NT2/D1 (cell line): ENCODE measurements at regions not wholly inside any gene's neighbourhood (a gene's known extent, or its start where the extent isn't known, plus 50 kb on each side); places are given as distances from the start of the nearest gene placed in this dataset.

ENCODE experiments used
- DNase-seq: peaks from one replicate; pipeline ENCODE4 v3.0.0-alpha.2; 2011; ENCODE audit warnings: low read depth, low spot score
- H3K27me3 ChIP-seq: 2 replicates; pipeline ENCODE4 v1.6.0; 2011; ENCODE audit warnings: mild to moderate bottlenecking; ENCODE audit not compliant: insufficient read length, insufficient read depth
- H3K36me3 ChIP-seq: 2 replicates; pipeline ENCODE4 v1.6.1; 2011; ENCODE audit warnings: mild to moderate bottlenecking, low read length, mixed read lengths; ENCODE audit not compliant: insufficient read depth, insufficient read length
- H3K4me1 ChIP-seq: 2 replicates; pipeline ENCODE4 v1.5.1; 2011; ENCODE audit not compliant: insufficient read depth, insufficient read length
- H3K4me3 ChIP-seq: 2 replicates; pipeline ENCODE4 v1.5.1; 2011; ENCODE audit warnings: low read depth; ENCODE audit not compliant: insufficient read length
- H3K9ac ChIP-seq: 2 replicates; pipeline ENCODE4 v1.6.0; 2011; ENCODE audit warnings: low read depth; ENCODE audit not compliant: insufficient read length
- H3K9me3 ChIP-seq: 2 replicates; pipeline ENCODE4 v1.5.1; 2011; ENCODE audit warnings: mild to moderate bottlenecking, low read length; ENCODE audit not compliant: insufficient read depth
- SUZ12 ChIP-seq: IDR thresholded peaks from 2 replicates; pipeline ENCODE4 v1.6.1; 2011; ENCODE audit not compliant: insufficient read length, insufficient read depth; ENCODE audit errors: extremely low read depth
- YY1 ChIP-seq: IDR thresholded peaks from 2 replicates; pipeline ENCODE4 v1.6.1; 2011; ENCODE audit not compliant: insufficient read length, insufficient read depth
- ZNF274 ChIP-seq: IDR thresholded peaks from 2 replicates; pipeline ENCODE4 v1.6.1; 2011; ENCODE audit warnings: mild to moderate bottlenecking, low read depth, low read length

- Histone ChIP-seq H3K4me3 (no peak overlapping the region), H3K9me3 (no peaks in the 10 kb centered on the region), H3K4me1 (no peaks in the 10 kb centered on the region), H3K36me3 (no peaks in the 10 kb centered on the region), H3K27me3 (no peaks in the 10 kb centered on the region), H3K9ac (no peak overlapping the region)
- no peak for DNase-seq
- no peak for TF ChIP-seq SUZ12
- TF ChIP-seq ZNF274, result no peak
- TF ChIP-seq YY1, result no peak
These were observed 253.3 kb downstream of the KLF6 start for GRCh38 chr10:3531670-3532069.

- no peaks in the 10 kb centered on the region for H3K9me3 ChIP-seq
- no peaks in the 10 kb centered on the region for H3K36me3 ChIP-seq
- no peak overlapping the region for H3K9ac ChIP-seq
- no peak for DNase-seq
- no peaks in the 10 kb centered on the region for H3K27me3 ChIP-seq
- H3K4me3 ChIP-seq, result no peak overlapping the region
- TF ChIP-seq SUZ12 (no peak), ZNF274 (no peak), YY1 (no peak)
- no peaks in the 10 kb centered on the region for H3K4me1 ChIP-seq
These were observed 254.0 kb downstream of the KLF6 start for GRCh38 chr10:3530783-3531645.

DNA sequence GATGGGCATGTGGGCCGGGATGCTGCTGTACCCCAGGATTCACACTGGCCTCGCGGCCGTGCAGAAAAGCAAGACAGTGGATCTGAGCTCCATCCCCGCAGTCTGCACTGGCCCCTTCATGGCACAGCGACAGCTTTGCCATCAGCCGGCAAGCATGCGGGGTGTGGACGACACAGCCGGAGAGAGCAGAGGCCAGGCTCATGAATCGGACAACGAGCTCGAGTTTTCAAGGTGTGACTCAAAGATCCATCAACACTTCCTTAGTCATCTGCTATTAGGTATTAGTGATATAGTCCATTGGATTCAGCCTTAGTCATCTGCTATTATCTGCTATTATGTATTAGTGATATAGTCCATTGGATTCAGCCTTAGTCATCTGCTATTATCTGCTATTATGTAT lies 254.7 kb downstream of the KLF6 start:
- Histone ChIP-seq H3K4me3 (no peak overlapping the region), H3K9ac (no peak overlapping the region), H3K36me3 (no peaks in the 10 kb centered on the region), H3K27me3 (no peaks in the 10 kb centered on the region), H3K9me3 (no peaks in the 10 kb centered on the region), H3K4me1 (no peaks in the 10 kb centered on the region)
- no peak for TF ChIP-seq YY1
- no peak for TF ChIP-seq ZNF274
- TF ChIP-seq SUZ12, result no peak
- no peak for DNase-seq

DNA sequence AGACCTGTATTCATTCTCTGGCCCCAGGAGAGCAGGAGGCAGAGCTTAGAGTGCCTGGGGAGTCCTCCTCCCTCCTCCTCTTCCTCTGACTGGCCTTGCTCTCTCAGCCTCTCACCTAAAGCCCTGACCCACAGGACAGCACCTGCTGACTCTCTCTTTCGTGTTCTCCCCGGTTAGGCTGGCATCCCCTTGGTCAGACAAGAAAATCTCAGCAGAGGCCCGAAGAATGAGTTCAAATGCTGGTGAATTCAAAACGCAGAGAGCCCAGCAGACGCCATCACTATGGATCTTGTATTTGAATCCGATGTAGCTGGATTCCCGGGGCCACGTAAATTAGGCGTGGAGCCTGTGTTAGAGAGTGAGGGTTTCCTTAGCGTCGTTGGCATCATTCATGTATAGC lies 255.3 kb downstream of the KLF6 start:
- no peaks in the 10 kb centered on the region for H3K9me3 ChIP-seq
- no peaks in the 10 kb centered on the region for H3K36me3 ChIP-seq
- no peak overlapping the region for H3K4me3 ChIP-seq
- no peak for TF ChIP-seq ZNF274
- TF ChIP-seq SUZ12, result no peak
- H3K27me3 ChIP-seq, result no peaks in the 10 kb centered on the region
- no peak for DNase-seq
- no peaks in the 10 kb centered on the region for H3K4me1 ChIP-seq
- H3K9ac ChIP-seq, result no peak overlapping the region

DNA sequence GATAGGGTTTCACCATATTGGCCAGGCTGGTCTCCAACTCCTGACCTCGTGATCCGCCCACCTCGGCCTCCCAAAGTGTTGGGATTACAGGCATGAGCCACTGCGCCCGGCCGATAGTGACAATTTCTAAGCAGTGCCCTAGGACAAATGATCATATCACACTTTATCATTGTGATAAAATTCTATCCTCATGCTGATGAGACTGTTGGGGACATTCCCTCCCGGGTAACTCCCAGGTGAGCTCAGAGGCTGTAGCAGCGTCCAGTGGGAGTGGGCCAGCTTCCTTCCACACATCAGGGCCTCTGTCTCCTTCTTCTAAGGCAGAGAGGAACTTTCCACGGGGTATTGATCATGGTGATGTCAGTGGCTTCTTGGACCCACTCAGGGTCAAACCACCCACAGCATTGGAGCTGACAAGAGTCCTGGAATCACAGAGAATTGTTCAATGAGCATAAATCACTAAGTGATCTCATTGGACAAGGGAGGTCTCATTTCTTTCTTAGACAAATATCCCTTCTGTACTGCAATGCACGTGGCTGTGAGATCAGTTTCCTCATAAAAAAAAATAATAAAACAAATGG lies 256.1 kb downstream of the KLF6 start:
- H3K4me1 ChIP-seq, result no peaks in the 10 kb centered on the region
- DNase-seq, result no peak
- H3K27me3 ChIP-seq, result no peaks in the 10 kb centered on the region
- no peak overlapping the region for H3K4me3 ChIP-seq
- no peaks in the 10 kb centered on the region for H3K9me3 ChIP-seq
- no peak for TF ChIP-seq ZNF274
- H3K9ac ChIP-seq, result no peak overlapping the region
- H3K36me3 ChIP-seq, result no peaks in the 10 kb centered on the region

DNA sequence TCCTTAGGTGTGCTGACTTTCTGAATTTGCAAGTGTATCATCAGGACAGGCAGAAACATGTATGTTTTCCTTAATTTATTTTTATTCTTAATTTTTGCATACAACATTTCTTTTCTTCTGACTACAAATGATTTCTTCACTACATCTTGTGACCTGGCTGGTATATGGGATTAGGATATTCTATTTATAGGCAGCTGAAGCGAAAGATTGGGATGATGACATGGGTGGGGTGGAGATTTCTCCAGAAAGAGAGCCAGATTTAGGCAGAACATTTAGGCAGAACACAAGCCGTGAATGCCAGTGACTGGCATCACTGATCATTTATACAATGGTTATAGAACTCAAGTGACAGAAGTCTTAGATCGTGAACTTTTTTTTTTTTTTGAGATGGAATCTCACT lies 256.7 kb downstream of the KLF6 start:
- no peak overlapping the region for H3K4me3 ChIP-seq

GRCh38 chr10:3527869-3528268 lies 257.1 kb downstream of the KLF6 start:
- DNase-seq, result no peak
- Histone ChIP-seq H3K27me3 (no peaks in the 10 kb centered on the region), H3K9ac (no peak overlapping the region), H3K4me1 (no peaks in the 10 kb centered on the region), H3K4me3 (no peak overlapping the region), H3K36me3 (no peaks in the 10 kb centered on the region), H3K9me3 (no peaks in the 10 kb centered on the region)
- TF ChIP-seq YY1 (no peak), SUZ12 (no peak), ZNF274 (no peak)

More for the DNA sequence above, 256.7 kb downstream of the KLF6 start:
- Histone ChIP-seq H3K27me3 (no peaks in the 10 kb centered on the region), H3K9ac (no peak overlapping the region), H3K4me1 (no peaks in the 10 kb centered on the region), H3K9me3 (no peaks in the 10 kb centered on the region), H3K36me3 (no peaks in the 10 kb centered on the region)
- DNase-seq, result no peak
- no peak for TF ChIP-seq YY1
- TF ChIP-seq SUZ12, result no peak
- TF ChIP-seq ZNF274, result no peak
